Right cardiac atrium (tissue), 5 donors: ENCODE measurements at regions not wholly inside any gene's neighbourhood (a gene's known extent, or its start where the extent isn't known, plus 50 kb on each side); places are given as distances from the start of the nearest gene placed in this dataset.

Experiments used
- ATAC-seq, 2 donors: fragments of 200-7000 bp; cut with Tn5 transposase; one replicate each; pipeline versions ENCODE4 v1.8.0 to v1.9.1; 2020; ENCODE audit warnings: moderate library complexity in 2 of 2, mild to moderate bottlenecking in 1 of 2
- DNase-seq, 3 donors: peaks; one replicate each; pipeline ENCODE4 v3.0.0-alpha.2; 2020
- H3K27ac ChIP-seq: one replicate; pipeline ENCODE4 v1.5.1; 2013; ENCODE audit warnings: mild to moderate bottlenecking, low read length, control low read depth, moderate library complexity
- H3K27me3 ChIP-seq: one replicate; pipeline ENCODE4 v1.6.1; 2013; ENCODE audit not compliant: control insufficient read depth, insufficient read depth
- H3K4me1 ChIP-seq: one replicate; pipeline ENCODE4 v1.6.1; 2013; ENCODE audit warnings: low read length; ENCODE audit not compliant: control insufficient read depth, insufficient read depth
- H3K4me3 ChIP-seq: one replicate; pipeline ENCODE4 v1.5.1; 2013; ENCODE audit warnings: low read length, control low read depth
- H3K9me3 ChIP-seq: one replicate; pipeline ENCODE4 v1.6.1; 2013; ENCODE audit warnings: low read length; ENCODE audit not compliant: control insufficient read depth
- WGBS: extraction: QIAGEN DNeasy Blood & Tissue Kit; methylation state at CpG from one replicate; pipeline ENCODE4 v1.1.7; 2013; 5-methylcytosine and 5-hydroxymethylcytosine counted together
- intact Hi-C, 4 donors: fragments of 100-400 bp; cut with DNase I; formaldehyde crosslinking; loops; one replicate each; pipeline versions ENCODE4 v1.11.0 to v1.14.0; 2022 to 2023
- donor health status: healthy with polysubstance abuse.
- donor health status: DM: no; HTN: yes; CAD: no.
- donor health status: DM: no; HTN: no; CAD: no.
- donor health status: DM: no; HTN: yes; CAD: no; lungs with severe emphysema.
- donor health status: DM: yes; HTN: yes; CAD: no.

- 83% methylated on average over 12 of the region's 12 CpGs for WGBS
- Histone ChIP-seq H3K4me3 (no peak overlapping the region), H3K27me3 (no peaks in the 10 kb centered on the region), H3K9me3 (no peaks in the 10 kb centered on the region), H3K27ac (no peak overlapping the region), H3K4me1 (no peaks in the 10 kb centered on the region)
- DNase-seq (no peak), ATAC-seq (no peak)
- intact Hi-C loops = no loop called here
These were observed 255.2 kb upstream of the IRX1 start for GRCh38 chr5:3340471-3340870.

GRCh38 chr5:3339798-3340115, 255.9 kb upstream of the IRX1 start:
- intact Hi-C loops = no loop called here
- DNase-seq (no peak), ATAC-seq (no peak)
- Histone ChIP-seq H3K27me3 (no peaks in the 10 kb centered on the region), H3K9me3 (no peaks in the 10 kb centered on the region), H3K4me1 (no peaks in the 10 kb centered on the region), H3K27ac (no peak overlapping the region), H3K4me3 (no peak overlapping the region)
- 68% methylated on average over 10 of the region's 10 CpGs for WGBS

- no peaks in the 10 kb centered on the region for H3K9me3 ChIP-seq
- no peak for ATAC-seq
- DNase-seq = no peak
- no peaks in the 10 kb centered on the region for H3K27me3 ChIP-seq
- WGBS = 78% methylated on average over 23 of the region's 23 CpGs
- H3K4me3 ChIP-seq = no peak overlapping the region
- intact Hi-C loops = no loop called here
- no peak overlapping the region for H3K27ac ChIP-seq
- no peaks in the 10 kb centered on the region for H3K4me1 ChIP-seq
These were observed 256.4 kb upstream of the IRX1 start for GRCh38 chr5:3339092-3339797.

DNA sequence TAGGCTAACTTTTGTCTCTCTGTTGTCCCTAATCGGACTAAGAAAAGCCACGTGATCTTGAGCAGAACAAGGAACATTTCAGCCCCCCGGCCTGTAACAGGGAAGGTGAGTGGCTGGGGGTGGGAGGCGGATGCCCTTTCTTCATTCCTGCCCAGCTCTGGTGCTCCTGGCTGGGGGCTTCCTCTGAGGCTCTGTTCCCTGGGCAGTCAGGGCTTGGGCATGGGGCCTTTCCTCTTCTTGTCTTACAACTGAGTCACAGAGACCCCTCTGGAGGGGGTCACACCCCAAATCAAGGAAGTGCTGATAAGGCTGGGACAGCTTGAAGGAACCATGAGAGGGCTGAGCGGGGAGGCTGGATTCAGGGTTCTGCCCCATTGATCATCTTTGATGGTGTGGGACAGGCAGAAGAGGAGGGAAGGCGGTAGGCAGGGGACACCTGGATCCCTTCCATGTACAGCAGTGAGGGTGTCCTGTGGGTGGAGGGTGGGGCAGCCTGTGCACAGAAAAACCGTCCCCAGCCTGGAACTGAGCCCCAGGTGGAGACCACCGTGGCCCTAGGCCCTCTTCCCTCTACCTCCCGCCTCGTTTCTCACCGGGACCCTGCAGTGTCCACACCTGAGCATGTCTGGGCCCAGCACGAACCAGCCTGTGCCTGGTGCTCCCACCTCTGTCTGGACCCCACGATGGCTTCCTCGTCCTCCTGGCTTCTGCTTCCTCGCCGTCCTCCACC, 257.7 kb upstream of the IRX1 start:
- no peaks in the 10 kb centered on the region for H3K9me3 ChIP-seq
- DNase-seq (no peak), ATAC-seq (no peak)
- intact Hi-C loops = no loop called here
- no peaks in the 10 kb centered on the region for H3K4me1 ChIP-seq
- H3K4me3 ChIP-seq = no peak overlapping the region
- no peaks in the 10 kb centered on the region for H3K27me3 ChIP-seq
- 81% methylated on average over 16 of the region's 16 CpGs for WGBS
- no peak overlapping the region for H3K27ac ChIP-seq

GRCh38 chr5:3336666-3337065, 259.0 kb upstream of the IRX1 start:
- ATAC-seq (no peak), DNase-seq (no peak)
- Histone ChIP-seq H3K27me3 (no peaks in the 10 kb centered on the region), H3K27ac (no peak overlapping the region), H3K4me3 (no peak overlapping the region), H3K4me1 (no peaks in the 10 kb centered on the region), H3K9me3 (no peaks in the 10 kb centered on the region)
- intact Hi-C loops = no loop called here
- 75% methylated on average over 11 of the region's 11 CpGs for WGBS

GRCh38 chr5:3335301-3335700, 260.3 kb upstream of the IRX1 start:
- 83% methylated on average over 12 of the region's 12 CpGs for WGBS
- no peak for DNase-seq
- H3K4me1 ChIP-seq = no peaks in the 10 kb centered on the region
- no peaks in the 10 kb centered on the region for H3K27me3 ChIP-seq
- no peak overlapping the region for H3K27ac ChIP-seq
- no peaks in the 10 kb centered on the region for H3K9me3 ChIP-seq
- intact Hi-C loops = no loop called here
- H3K4me3 ChIP-seq = no peak overlapping the region
- ATAC-seq = no peak

DNA sequence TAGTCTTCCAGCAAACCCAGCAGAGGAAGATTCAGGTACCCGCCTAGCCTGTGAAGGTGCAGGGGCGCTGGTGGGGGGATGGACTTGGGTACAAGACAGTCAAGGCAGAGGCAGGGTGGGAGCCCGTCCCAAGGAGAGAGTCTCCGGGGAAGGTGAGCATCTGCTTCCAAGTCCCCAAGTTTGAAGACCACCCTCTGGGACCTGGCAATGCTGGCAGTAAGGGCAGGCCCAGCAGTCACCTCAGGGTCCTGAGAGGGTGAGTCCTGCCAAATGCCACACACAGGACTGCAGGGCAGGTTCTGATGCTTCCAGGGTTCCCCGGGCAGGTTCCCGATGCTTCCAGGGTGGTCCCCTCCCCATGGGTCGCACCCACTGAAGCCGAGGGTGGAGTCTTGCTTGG, 261.8 kb upstream of the IRX1 start:
- Histone ChIP-seq H3K27me3 (no peaks in the 10 kb centered on the region), H3K4me1 (no peaks in the 10 kb centered on the region), H3K4me3 (no peak overlapping the region), H3K9me3 (no peaks in the 10 kb centered on the region), H3K27ac (no peak overlapping the region)
- intact Hi-C loops = no loop called here
- ATAC-seq (no peak), DNase-seq (no peak)
- 74% methylated on average over 8 of the region's 8 CpGs for WGBS

DNA sequence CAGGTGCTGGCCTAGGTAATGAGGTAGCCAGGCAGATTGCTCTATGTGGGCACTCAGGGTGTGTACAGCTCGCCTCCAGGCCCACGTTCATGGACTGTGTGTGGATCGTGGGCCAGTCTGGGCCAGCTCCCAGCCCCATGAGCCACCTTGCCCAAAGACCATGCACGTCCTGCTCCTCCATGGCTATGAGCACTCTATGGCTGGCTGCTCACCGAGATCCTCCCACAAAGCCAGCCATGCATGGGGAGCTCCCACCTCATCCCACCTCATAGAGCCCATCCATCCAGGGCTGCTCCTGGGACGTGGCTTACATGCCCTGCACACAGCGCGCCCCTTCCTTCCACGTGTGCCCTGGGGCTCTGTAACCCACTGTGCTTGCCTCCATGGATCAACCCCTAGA, 262.5 kb upstream of the IRX1 start:
- Histone ChIP-seq H3K4me1 (no peaks in the 10 kb centered on the region), H3K4me3 (no peak overlapping the region), H3K27ac (no peak overlapping the region), H3K27me3 (no peaks in the 10 kb centered on the region), H3K9me3 (peaks cover 2% of the 10 kb centered on the region)
- ATAC-seq = no peak
- no peak for DNase-seq
- WGBS = 87% methylated on average over 9 of the region's 9 CpGs
- intact Hi-C loops = no loop called here

DNA sequence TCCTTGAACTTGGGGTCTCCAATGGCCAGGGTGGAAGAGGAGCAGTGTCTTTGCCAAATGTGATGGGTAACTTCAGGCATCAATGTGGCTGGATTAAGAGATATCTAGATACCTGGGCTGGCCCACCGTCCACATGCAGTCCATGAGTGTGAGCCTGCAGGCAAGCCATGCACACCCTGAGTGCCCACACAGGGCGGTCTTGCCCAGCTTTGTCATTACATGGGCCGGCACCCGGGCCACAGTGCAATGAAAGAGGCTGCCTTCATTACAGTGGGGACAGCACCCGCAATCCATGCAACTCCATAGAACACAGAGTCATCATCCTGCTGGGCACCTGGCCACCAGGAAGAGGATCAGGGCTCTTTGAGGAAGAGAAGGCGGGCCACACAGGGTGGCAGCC, 263.8 kb upstream of the IRX1 start:
- no peak for DNase-seq
- intact Hi-C loops = no loop called here
- ATAC-seq = no peak
- H3K9me3 ChIP-seq = peaks cover 2% of the 10 kb centered on the region
- H3K4me3 ChIP-seq = no peak overlapping the region
- no peak overlapping the region for H3K27ac ChIP-seq
- no peaks in the 10 kb centered on the region for H3K4me1 ChIP-seq
- no peaks in the 10 kb centered on the region for H3K27me3 ChIP-seq
- 88% methylated on average over 6 of the region's 6 CpGs for WGBS

GRCh38 chr5:3330442-3330841, 265.2 kb upstream of the IRX1 start:
- WGBS = 91% methylated on average over 6 of the region's 6 CpGs
- no peak for ATAC-seq
- intact Hi-C loops = no loop called here

DNA sequence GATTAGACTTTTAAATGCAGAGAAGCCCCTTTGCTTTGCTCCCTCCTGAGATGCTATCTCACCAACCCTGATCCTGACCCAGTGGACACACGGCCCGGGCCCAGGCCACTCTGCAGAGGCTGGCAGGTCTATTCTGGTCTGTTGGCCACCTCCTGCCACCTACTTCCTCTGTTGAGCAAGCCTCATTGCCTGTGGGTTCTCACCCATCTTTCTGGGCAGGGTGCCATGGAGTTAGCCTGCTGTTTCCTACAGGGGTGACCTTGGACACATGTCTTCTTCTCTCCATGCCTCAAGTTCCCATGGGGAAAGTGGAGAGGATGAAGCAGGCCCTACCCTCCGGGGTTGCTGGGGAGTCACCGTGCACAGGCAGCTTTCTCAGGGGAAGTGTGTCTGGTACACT, 266.2 kb upstream of the IRX1 start:
- Histone ChIP-seq H3K4me1 (no peaks in the 10 kb centered on the region), H3K27ac (no peak overlapping the region), H3K9me3 (peaks cover 4% of the 10 kb centered on the region), H3K27me3 (no peaks in the 10 kb centered on the region), H3K4me3 (no peak overlapping the region)
- intact Hi-C loops = no loop called here
- WGBS = 56% methylated on average over 4 of the region's 4 CpGs
- DNase-seq = no peak
- no peak for ATAC-seq

More at GRCh38 chr5:3330442-3330841, 265.2 kb upstream of the IRX1 start:
- Histone ChIP-seq H3K27ac (no peak overlapping the region), H3K4me3 (no peak overlapping the region), H3K27me3 (no peaks in the 10 kb centered on the region), H3K4me1 (no peaks in the 10 kb centered on the region), H3K9me3 (peaks cover 2% of the 10 kb centered on the region)
- DNase-seq = no peak

- H3K27me3 ChIP-seq = no peaks in the 10 kb centered on the region
- peaks cover 4% of the 10 kb centered on the region for H3K9me3 ChIP-seq
- H3K27ac ChIP-seq = no peak overlapping the region
- ATAC-seq (no peak), DNase-seq (no peak)
- H3K4me1 ChIP-seq = no peaks in the 10 kb centered on the region
- H3K4me3 ChIP-seq = no peak overlapping the region
- WGBS = 93% methylated on average over 9 of the region's 9 CpGs
- intact Hi-C loops = no loop called here
These were observed 268.8 kb upstream of the IRX1 start for GRCh38 chr5:3326841-3327232.
